GM19372 (cell line): ENCODE measurements at regions not wholly inside any gene's neighbourhood (a gene's known extent, or its start where the extent isn't known, plus 50 kb on each side); places are given as distances from the start of the nearest gene placed in this dataset.
A peak's percentile ranks its signal among the peaks of the same experiment; 100 is the strongest.

Experiments used
- ATAC-seq: cut with Tn5 transposase; IDR thresholded peaks from one replicate; pipeline ENCODE4 v1.9.1; 2021; ENCODE audit warnings: mild to moderate bottlenecking, low read depth, moderate library complexity; ENCODE audit not compliant: unreplicated experiment

DNA sequence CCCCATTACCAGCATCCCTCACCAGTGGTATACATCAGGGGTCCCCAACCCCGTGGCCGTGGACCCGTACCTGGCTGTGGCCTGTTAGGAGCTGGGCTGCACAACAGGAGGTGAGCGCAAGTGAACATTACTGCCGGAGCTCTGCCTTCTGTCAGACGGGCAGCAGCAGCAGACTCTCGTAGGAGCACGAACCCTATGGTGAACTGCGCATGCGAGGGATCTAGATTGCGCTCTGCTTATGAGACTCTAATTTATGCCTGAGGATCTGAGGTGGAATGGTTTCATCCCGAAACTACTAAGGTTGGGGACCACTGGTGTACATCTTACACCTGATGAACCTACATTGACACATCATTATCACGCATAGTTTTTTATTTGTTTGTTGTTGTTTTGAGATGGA lies 52.8 kb upstream of the DHX15 start:
- ATAC-seq = no peak

DNA sequence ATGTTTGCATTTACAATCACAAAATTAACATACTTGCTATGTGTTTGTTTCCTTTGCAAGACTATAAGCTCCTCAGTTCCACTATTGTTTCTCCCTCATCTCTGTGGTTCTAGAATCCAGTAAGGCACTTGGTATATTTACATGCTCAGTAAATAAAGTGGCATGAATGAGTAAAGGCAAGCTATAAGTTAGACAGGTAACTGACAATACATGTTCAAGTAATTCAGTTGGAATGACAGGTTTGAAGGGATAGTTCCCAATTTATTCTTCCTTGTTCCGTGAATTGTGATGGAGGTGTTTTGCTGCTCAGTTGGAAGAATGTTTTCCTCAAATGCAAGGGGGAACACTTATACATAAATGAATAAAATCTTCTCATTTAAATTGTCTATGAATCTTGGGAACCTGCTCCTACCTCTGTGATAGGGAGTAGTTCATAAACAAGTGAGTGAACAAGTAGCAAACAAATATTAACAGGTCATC lies 54.1 kb upstream of the DHX15 start:
- no peak for ATAC-seq

DNA sequence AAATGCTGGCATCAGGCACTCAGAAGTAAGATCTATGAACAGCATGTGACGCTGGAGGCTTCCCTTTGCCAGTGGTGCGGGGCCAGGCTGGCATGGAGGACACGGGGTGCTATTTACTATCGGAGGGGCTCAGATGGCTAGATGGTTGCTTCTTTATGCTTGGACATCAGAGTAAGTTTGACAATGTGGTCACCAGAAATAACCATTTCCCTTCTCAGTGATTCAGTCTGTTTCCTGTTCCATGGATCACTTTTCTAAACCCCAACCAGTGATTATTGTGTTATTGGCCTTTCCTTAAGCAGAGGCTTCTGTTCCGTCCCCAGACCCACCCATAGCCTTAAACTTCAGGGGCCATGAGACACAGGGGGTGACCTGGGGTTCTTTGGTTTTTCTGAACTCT lies 55.4 kb upstream of the DHX15 start:
- ATAC-seq = no peak

DNA sequence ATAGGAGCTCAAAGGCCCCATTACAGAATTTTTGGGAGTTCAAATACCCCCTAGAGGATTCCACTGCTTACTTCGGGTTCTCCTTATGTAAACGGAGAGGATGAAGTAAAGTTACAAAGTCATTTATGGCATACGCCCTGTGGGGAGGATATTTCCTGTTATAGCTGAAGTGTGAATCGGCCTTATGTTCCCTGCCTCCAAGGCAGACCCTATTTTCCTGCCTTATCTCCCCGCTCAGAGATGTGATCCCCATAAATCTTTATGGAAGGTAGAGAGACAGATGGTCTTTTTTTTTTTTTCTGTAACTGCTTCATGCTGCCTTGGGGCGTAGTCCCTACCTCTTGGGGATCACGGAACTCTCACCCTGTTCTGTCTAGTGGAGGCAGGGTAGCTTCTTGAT lies 56.0 kb upstream of the DHX15 start:
- no peak for ATAC-seq

DNA sequence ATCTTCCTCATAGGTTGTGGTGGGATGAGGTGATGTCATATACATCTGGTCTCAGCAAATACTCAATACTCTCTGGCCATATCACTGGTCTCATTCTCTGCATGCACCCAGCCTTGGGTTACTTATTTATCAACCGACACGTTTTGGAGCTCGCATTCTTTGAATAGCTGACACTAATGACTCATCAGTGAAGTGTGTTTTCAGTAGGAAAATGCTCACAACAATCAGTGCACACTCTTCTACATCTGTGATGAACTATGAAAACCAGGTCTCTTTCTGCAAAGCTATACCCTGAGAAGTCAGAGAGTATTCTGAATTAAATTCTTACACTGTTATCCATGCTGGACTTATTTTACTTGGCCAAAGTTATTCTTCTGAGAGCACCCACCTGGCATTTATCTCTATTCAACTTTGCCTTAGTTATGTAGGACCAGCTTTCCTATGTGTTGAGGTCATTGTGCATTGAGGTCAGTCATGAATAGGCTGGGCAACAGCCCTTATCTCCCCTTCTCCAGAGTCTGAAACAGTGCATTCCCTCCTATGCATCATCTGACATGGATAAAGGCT lies 58.7 kb upstream of the DHX15 start:
- no peak for ATAC-seq

DNA sequence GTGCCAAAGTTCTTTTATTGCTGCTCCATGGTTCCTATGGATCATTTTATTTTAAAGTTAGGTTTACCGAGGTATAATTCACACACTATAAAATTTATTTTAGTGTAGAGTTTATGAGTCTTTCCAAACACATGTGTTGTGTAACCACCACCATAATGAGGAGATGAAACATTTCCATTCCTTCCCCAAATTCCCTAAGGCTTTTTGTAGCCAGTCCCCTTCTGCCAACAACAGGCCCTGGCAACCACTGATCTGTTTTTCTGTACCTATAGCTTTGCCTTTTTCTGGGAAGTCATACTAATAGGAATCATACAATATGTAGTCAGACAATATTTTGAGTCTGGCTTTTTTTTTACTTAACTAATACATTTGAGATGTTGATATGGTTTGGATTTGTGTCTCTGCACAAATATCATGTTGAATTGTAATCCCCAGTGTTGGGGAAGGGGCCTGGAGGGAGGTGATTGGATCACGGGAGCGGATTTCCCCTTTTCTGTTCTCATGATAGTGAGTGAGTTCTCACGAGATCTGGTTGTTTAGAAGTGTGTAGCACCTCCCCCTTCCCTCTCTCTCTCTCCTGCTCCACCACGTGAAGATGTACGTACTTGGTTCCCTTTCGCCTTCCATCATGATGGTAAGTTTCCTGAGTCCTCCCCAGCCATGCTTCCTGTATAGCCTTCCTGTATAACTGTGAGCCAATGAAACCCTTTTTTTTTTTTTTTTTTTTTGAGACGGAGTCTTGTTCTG lies 59.6 kb upstream of the DHX15 start:
- ATAC-seq = no peak

DNA sequence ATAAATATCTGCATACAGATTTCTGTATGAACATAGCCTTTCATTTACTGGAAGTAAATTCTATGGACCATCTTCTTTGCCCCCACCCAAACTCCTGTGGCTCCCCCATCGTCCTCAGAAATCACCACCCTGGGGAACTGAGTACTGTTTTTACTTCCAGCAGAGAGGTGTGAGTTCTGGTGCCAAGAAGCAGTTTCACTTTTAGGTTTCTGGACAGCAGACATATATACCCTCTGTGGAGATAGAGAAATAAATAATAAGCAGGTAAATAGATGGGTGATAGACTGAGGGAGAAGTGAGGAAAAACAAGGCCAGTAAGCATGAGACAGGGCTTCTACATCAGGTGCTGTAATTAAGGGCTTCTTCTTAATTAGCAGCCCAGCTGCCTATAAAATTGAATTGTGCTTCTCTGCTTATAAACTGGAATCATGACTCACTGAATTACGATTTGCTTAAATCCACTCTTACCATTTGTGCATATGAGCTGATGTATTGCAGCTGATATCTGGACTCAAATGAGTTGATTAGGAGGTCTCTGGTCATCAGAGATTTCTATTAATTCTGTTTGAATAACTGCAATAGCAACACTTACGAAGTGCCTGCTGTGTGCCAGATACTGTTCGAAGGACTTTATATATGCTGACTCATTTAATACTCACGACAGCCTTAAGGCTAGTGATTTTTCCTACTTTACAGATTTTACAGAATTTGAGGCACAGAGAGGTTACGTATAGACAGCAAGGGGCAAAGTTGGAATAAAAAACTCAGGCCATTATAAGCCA lies 60.8 kb upstream of the DHX15 start:
- no peak for ATAC-seq

DNA sequence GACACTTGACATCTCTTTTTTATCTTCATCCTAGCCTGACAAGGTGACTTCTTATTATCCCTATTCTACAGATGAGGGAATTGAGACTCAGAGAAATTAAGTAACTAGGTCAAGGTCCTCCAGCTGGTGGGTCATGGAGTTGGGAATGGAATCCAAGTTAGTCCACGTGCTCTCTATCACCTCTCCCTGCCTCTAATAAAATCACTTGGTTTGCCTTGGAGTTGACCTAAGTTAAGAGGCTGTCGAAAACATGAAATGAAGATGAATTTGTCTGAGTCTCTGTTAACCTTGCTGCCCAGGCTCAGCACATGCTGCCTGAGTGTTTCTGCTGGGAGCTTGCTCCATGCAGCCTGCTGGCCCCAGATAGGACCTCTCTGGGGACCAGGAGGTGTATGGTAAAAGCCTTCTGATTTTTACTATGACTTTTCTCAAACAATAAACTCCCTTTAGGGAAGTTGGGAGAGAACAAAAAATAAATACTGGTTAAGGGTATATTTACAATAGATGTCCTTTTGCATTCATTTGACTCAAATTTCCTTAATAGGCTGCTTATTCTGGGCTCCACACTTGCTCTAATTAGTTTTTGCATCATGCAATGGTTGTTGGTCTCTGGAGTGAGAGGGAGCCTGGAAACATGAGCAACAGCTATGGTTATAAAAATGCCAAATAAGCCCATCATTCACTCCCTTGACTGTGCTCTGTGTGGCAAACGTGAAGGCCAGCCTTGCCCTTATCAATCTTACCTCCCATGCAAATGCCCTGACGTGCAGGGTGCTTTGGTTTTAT lies 61.6 kb upstream of the DHX15 start:
- ATAC-seq = no peak

DNA sequence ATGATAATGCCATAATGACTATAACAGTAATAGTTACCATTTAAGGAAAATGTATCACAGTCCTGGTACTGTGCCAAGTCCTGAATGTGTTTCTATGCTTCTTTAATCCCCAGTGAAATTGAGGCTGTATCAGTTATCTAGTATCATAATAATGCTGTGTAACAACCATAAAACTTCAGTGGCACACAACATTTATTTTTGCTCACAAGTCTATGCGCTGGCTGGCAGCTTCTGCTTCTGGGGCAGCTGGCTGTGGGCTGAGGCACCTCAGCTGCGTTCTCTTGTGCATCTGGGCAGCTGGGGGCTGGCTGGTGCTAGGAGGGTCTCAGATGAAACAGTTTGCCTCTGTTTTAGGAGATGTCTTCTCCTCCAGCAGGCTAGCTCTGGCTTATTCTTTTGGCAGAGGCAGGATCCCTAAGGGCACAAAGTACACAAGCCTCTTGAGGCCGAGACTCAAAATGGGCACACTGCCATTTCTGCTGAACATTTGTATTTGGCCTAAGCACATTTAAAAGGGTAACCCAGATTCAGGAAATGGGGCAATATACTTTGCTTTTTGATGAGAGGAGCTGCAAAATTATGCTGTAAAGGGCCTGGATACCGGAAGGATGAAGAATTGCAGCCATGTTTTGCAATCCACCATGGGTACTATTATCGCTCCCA lies 62.6 kb upstream of the DHX15 start:
- no peak for ATAC-seq

DNA sequence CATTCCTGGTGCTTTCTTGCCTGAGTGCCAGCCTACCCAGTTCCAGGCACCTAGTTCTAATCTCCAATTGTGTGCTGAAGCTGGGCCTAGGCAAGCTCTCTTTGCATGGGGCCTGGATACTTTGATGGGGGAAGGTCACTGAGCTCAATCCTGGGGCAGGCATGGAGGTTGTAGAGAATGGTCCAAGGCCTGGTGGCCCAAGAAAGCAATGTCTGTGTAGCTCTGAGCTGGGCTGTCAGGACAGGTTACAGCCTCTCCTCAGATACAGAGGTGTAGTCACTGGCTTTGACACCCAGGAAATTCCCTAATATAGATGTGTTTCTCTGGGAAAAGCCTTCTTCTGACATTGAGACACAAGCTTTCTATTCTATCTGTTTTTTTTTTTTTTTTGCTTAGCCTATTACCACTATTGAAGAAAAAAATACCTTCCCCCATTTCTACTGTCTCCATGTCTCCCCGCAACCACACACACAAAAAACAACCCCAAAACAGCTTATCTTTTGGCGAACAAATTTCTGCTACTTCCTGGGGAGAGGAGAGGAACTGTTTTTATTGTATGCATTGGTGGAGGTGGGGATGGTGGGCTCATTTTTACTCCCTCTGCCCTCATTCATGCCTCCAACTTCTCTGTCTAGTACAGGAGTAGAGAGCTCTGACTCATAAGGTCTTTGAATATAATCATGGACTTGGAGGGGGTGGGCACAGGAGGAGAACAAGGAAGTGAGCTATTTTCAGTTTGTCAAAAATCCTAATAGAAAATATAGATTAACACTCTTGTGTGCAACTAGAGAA lies 66.7 kb upstream of the DHX15 start:
- no peak for ATAC-seq

DNA sequence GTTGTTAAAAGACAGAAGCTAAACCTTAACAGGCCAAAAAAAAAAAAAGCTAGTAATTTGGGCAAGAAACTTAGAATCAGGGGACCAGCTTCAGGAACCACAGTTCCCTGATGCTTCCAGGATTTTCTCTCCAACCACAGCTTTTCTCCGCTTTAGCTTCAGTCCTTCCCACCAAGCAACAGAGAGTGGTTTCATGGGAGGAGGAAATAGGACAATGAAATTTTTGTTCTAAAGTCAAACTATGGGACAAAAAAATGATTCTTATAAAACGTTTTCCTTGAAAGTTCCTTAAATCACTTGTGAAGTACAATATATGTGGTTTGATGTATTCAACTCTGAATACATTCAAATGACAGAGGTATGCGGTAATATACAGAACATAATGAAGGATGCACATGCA lies 71.0 kb upstream of the DHX15 start:
- no peak for ATAC-seq

DNA sequence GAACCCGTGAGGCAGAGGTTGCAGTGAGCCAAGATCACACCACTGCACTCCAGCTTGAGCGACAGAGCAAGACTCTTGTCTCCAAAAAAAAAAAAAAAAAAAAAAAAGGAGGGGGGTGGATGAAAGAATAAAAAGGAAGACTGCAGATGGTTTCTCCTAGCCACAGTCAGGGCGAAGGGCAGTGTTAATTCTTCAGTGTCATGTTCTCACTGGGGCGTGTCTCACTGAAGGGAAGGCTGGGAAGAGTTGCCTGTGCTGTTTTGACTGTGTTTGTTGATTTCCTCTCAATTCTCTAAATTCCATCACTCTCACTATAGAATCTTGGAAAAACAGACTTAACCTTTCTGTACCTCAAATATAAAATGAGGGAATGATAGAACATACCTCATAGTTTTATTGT lies 71.6 kb upstream of the DHX15 start:
- ATAC-seq = no peak

DNA sequence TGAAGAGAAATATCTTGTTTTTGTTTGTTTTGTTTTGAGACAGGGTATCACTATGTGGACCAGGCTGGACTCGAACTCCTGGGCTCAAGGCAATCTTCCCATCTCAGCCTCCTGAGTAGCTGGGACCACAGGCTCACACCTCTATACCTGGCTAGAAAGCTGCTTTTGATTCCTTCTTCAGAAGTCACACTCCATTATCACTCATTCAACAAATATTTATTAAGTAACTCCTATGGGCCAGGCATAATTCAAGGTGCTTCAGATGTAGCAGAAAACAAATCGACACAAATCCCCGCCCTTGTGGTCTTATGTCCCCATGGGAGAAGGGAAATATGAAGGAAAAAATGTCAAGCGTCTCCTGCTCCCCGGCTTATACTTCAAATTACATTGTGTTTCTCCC lies 72.6 kb upstream of the DHX15 start:
- no peak for ATAC-seq

DNA sequence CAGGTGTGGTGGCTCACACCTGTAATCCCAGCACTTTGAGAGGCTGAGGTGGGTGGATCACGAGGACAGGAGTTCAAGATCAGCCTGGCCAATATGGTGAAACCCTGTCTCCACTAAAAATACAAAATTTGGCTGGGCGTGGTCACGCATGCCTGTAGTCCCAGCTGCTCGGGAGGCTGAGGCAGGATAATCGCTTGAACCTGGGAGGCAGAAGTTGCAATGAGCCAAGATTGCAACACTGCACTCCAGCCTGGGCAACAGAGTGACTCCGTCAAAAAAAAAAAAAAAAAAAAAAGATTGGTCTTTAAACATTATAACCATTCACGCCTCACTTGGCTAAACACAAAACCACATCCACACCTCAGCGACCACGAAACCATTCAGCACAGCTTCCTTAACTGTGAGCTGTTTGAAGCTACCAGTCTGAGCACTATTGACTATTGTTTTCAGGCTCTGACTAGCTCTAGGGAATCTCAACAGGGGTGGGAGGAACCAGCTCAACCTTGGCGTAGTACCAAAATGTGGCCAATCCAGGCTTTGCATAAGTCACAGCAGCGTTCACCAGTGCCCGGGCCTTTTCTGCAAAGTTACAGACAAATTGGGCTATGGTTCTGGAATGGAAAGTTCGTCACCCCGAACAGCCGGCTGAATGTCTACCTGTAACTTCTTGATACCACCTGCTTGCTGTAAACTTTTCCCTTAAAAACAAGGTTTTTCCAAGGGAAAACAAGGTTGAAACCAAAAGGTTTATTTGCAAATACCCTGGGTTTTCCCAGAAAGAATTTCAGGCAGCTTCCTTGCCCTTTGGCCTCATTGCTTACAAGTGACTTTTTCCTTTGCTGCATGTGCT lies 73.6 kb upstream of the DHX15 start:
- peak; percentile 77 for ATAC-seq

DNA sequence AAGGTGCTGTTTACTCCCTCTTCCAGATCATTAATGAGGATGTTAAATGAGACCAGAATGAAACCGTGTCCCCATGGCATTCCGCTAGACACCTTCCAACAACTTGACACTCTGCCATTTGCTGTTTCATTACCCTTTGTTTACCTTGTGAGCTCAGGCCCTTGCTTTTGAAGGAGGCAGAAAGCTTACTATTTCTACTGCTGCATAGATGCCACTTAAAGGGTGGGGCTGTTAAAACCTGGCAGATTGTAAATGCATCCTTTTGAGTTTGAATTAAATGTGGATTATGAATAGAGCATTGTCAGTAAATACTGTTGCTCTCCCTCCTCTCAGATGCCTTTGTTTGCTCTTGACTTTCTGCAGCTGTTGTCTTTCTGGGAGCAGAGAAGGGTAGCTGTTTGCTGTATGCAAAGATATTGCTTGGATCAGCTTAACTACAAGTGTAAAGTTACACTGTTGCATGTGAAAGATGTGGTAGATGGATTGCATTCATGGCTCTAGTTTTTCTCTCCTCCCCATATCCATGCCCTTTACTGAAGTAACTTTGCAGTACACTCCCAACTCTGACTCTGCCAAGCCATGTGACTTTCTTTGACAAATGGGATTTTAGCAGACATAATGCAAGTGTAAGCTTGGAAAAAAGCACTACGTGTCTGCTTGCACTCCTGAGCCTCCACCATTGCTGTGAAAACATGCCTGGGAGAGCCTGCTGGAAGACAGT lies 75.0 kb upstream of the DHX15 start:
- ATAC-seq = no peak

DNA sequence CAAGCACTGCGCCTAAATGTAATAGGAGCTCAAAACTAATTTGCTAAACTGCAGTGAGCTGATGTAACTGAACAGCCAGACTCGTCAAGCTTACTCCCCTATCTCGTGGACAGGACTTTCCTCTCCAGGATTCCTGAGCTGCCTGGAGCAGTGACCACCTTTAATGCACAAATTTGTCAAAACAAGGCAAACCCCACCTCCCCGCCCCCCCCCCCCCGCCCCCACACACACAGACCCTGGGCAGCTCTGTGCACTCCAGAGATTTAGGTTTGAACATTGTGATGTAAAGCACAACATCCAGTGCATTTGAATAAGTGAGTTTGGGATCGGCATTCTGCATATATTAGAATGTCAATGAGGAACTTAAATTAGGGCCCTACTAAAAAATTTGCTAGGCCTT lies 77.7 kb upstream of the DHX15 start:
- no peak for ATAC-seq

DNA sequence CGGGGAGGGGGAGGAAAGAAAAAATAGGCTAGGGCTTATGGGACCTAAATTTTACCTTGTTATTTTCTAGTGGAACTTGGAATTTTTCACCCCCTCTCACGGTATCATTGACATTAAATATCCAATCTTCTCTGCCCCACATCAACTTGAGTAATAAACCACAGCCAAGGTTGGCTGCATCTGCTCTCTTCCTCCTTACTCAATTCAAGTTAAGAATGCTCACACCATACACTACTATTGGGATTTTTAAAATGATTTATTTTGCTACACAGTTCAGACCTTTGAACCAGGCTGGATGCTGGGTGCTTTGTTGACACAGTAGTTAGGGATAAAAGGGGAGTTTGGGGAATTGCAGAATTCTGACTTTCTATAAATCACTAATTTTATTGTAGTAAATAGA lies 78.2 kb upstream of the DHX15 start:
- ATAC-seq = no peak

DNA sequence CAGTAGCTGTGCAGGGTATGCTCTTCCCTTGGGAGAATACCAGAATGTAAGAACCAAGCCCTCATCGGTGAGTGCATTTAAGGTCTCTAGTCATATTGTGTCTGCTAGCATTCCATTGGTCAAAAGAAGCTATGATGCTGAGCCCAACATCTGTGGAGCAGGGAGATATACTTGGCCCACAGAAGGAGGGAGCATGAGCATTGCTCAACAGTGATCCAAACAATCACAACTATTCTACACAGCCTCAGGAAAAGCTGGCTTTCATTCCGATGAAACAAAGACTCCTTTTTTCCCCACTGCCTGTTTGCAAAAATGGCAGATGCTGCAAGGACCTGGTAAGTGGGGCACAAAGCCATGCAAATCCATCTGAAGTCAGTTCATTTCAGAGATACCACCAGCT lies 80.6 kb upstream of the DHX15 start:
- no peak for ATAC-seq
